A549 (cell line): ENCODE measurements at regions not wholly inside any gene's neighbourhood (a gene's known extent, or its start where the extent isn't known, plus 50 kb on each side); places are given as distances from the start of the nearest gene placed in this dataset.
A peak's percentile ranks its signal among the peaks of the same experiment; 100 is the strongest.

Experiments used
- ATAC-seq, 2 experiments: fragments of 200-7000 bp in 1 of 2; fragments of >200 bp in 1 of 2; cut with Nextera tagmentation in 1 of 2; cut with Tn5 transposase in 1 of 2; 3 replicates each; pipeline versions ENCODE4 v1.8.0 to v1.9.1; 2018 to 2020; ENCODE audit warnings: mild to moderate bottlenecking in 1 of 2, moderate library complexity in 1 of 2
- CTCF ChIA-PET: fragments of 300-600 bp; sonication (Branson Sonifier 250); formaldehyde crosslinking; extraction: SDS; loops from one replicate; lab custom pipeline; 2021; ENCODE audit warnings: antibody characterized with exemption, inconsistent platforms; lab: Yijun Ruan, JAX
- POLR2A ChIA-PET: fragments of 350-600 bp; formaldehyde crosslinking; extraction: SDS; loops from one replicate; lab custom pipeline; 2021; ENCODE audit warnings: antibody characterized with exemption, inconsistent platforms; lab: Yijun Ruan, JAX
- DNase-seq, 2 experiments: peaks; one replicate each; pipeline versions ENCODE4 v3.0.0 to v3.0.0-alpha.2; 2011 to 2016; ENCODE audit warnings: low read depth in 1 of 2, low spot score in 1 of 2
- FAIRE-seq: peaks from 2 replicates; lab custom pipeline; 2011; peaks lifted over from hg19 to GRCh38; lab: Jason Lieb, UNC
- H3K27ac ChIP-seq, 2 experiments: fragments of >200 bp; sonication (Bioruptor Twin); formaldehyde crosslinking; 3 replicates each; pipeline ENCODE4 v1.5.1; 2016 to 2017
- H3K4me1 ChIP-seq: fragments of >200 bp; sonication (Bioruptor Twin); formaldehyde crosslinking; 3 replicates; pipeline ENCODE4 v1.6.1; 2016
- H3K4me2 ChIP-seq: fragments of >200 bp; sonication (Bioruptor Twin); formaldehyde crosslinking; 3 replicates; pipeline ENCODE4 v1.6.1; 2016
- H3K4me3 ChIP-seq: fragments of >200 bp; sonication (Bioruptor Twin); formaldehyde crosslinking; 3 replicates; pipeline ENCODE4 v1.5.1; 2016
- H3K9me3 ChIP-seq: fragments of >200 bp; sonication (Bioruptor Twin); formaldehyde crosslinking; 3 replicates; pipeline ENCODE4 v1.6.1; 2016
- BHLHE40 ChIP-seq: IDR thresholded peaks from 2 replicates; pipeline ENCODE4 v1.6.1; 2012; ENCODE audit warnings: low read depth, low read length, inconsistent platforms
- CBX2 ChIP-seq: fragments of 200-600 bp; sonication (generic); IDR thresholded peaks from 2 replicates; pipeline ENCODE4 v1.6.1; 2016; ENCODE audit warnings: low read depth, mild to moderate bottlenecking, borderline replicate concordance
- CBX8 ChIP-seq: fragments of 200-600 bp; sonication (generic); IDR thresholded peaks from 2 replicates; pipeline ENCODE4 v1.6.1; 2016
- CEBPB ChIP-seq, 2 experiments: fragments of >200 bp in 1 of 2; sonication (Bioruptor Twin) in 1 of 2; formaldehyde crosslinking in 1 of 2; IDR thresholded peaks; 2 replicates each; pipeline ENCODE4 v1.6.1; 2012 to 2016
- CHD2 ChIP-seq: fragments of 150-350 bp; IDR thresholded peaks from 2 replicates; pipeline ENCODE4 v1.6.1; 2014; ENCODE audit warnings: low read length; ENCODE audit not compliant: partially characterized antibody
- CHD4 ChIP-seq: fragments of 200-600 bp; sonication (generic); IDR thresholded peaks from 2 replicates; pipeline ENCODE4 v1.6.1; 2016; ENCODE audit warnings: antibody characterized with exemption, mild to moderate bottlenecking, borderline replicate concordance
- EHF ChIP-seq: fragments of 250-450 bp; sonication (Bioruptor Pico); IDR thresholded peaks from 2 replicates; pipeline ENCODE4 v1.5.0; 2020; ENCODE audit warnings: mild to moderate bottlenecking
- EP300 ChIP-seq, 2 experiments: fragments of >200 bp; sonication (Bioruptor Twin); formaldehyde crosslinking; IDR thresholded peaks; 2 replicates in 1 of 2; 3 replicates in 1 of 2; pipeline ENCODE4 v1.6.1; 2016 to 2017
- FOSB ChIP-seq: fragments of 250-450 bp; sonication (Bioruptor Pico); IDR thresholded peaks from 2 replicates; pipeline ENCODE4 v1.5.0; 2020; ENCODE audit warnings: mild to moderate bottlenecking, moderate library complexity
- FOSL2 ChIP-seq, 2 experiments: fragments of 450-650 bp in 1 of 2; fragments of >200 bp in 1 of 2; sonication (Bioruptor Twin) in 1 of 2; formaldehyde crosslinking; IDR thresholded peaks; 2 replicates each; pipeline versions ENCODE4 v1.5.0 to v1.6.1; 2016 to 2020; ENCODE audit warnings: mild to moderate bottlenecking in 1 of 2, moderate library complexity in 1 of 2
- FOXS1 ChIP-seq: fragments of 250-450 bp; sonication (Bioruptor Pico); IDR thresholded peaks from 2 replicates; pipeline ENCODE4 v1.5.0; 2020; ENCODE audit warnings: mild to moderate bottlenecking, moderate library complexity
- GATA3 ChIP-seq: IDR thresholded peaks from 2 replicates; pipeline ENCODE4 v1.6.1; 2012; ENCODE audit warnings: borderline replicate concordance
- JUNB ChIP-seq: fragments of >200 bp; sonication (Bioruptor Twin); formaldehyde crosslinking; IDR thresholded peaks from 2 replicates; pipeline ENCODE4 v1.6.1; 2016
- KDM1A ChIP-seq: fragments of 200-600 bp; sonication (generic); IDR thresholded peaks from 2 replicates; pipeline ENCODE4 v1.6.1; 2016; ENCODE audit warnings: low read depth, mild to moderate bottlenecking
- KDM5A ChIP-seq: fragments of 200-600 bp; sonication (generic); IDR thresholded peaks from 2 replicates; pipeline ENCODE4 v1.6.1; 2016; ENCODE audit warnings: antibody characterized with exemption, mild to moderate bottlenecking
- MAFK ChIP-seq: fragments of 450-650 bp; IDR thresholded peaks from 2 replicates; pipeline ENCODE4 v1.6.1; 2014; ENCODE audit not compliant: partially characterized antibody
- PHF8 ChIP-seq: fragments of 200-600 bp; sonication (generic); IDR thresholded peaks from 2 replicates; pipeline ENCODE4 v1.6.1; 2016; ENCODE audit warnings: low read depth, mild to moderate bottlenecking, antibody characterized with exemption, moderate library complexity, borderline replicate concordance
- POLR2A ChIP-seq: IDR thresholded peaks from 2 replicates; pipeline ENCODE4 v1.6.1; 2012; ENCODE audit warnings: mild to moderate bottlenecking, low read length
- RAD21 ChIP-seq, 2 experiments: fragments of >200 bp in 1 of 2; sonication (Bioruptor Twin) in 1 of 2; formaldehyde crosslinking in 1 of 2; IDR thresholded peaks in 1 of 2; conservative IDR thresholded peaks in 1 of 2; 2 replicates in 1 of 2; 3 replicates in 1 of 2; pipeline ENCODE4 v1.6.1; 2012 to 2018; ENCODE audit warnings: inconsistent platforms in 1 of 2
- REST ChIP-seq: fragments of 200-600 bp; sonication (generic); IDR thresholded peaks from 2 replicates; pipeline ENCODE4 v1.6.1; 2016; ENCODE audit warnings: antibody characterized with exemption, mild to moderate bottlenecking, moderate library complexity
- SMC3 ChIP-seq: fragments of >200 bp; sonication (Bioruptor Twin); formaldehyde crosslinking; IDR thresholded peaks from 3 replicates; pipeline ENCODE4 v1.6.1; 2018; ENCODE audit warnings: inconsistent platforms
- TFCP2L1 ChIP-seq: fragments of 250-450 bp; sonication (Bioruptor Pico); IDR thresholded peaks from 2 replicates; pipeline ENCODE4 v1.5.0; 2021; ENCODE audit warnings: mild to moderate bottlenecking
- TP53 ChIP-seq: fragments of 250-450 bp; sonication (Bioruptor Pico); IDR thresholded peaks from 2 replicates; pipeline ENCODE4 v1.5.0; 2021; ENCODE audit warnings: mild to moderate bottlenecking, moderate library complexity
- USF2 ChIP-seq: fragments of 450-650 bp; IDR thresholded peaks from 2 replicates; pipeline ENCODE4 v1.6.1; 2014; ENCODE audit warnings: antibody characterized with exemption
- ZSCAN20 ChIP-seq: fragments of 250-450 bp; sonication (Bioruptor Pico); IDR thresholded peaks from 2 replicates; pipeline ENCODE4 v1.8.0; 2022; ENCODE audit warnings: mild to moderate bottlenecking, moderate library complexity
- WGBS: methylation state at CpG from one replicate; pipeline ENCODE4 v1.1.6; 2017; ENCODE audit errors: missing lambda C conversion rate; 5-methylcytosine and 5-hydroxymethylcytosine counted together

GRCh38 chr4:128338634-128339355 is 51.2 kb upstream of the PGRMC2 start:
- Histone ChIP-seq H3K4me1 (peaks cover 20% of the 10 kb centered on the region), H3K9me3 (no peaks in the 10 kb centered on the region), H3K4me3 (no peak overlapping the region), H3K27ac (peak overlapping the region; percentile 43 to 58; a peak in 5 of 6 replicates), H3K4me2 (0 out of 3 replicates have a peak overlapping the region, but pooled peaks have one; percentile 6)
- TF ChIP-seq CBX2 (no peak), ZSCAN20 (CRISPR knock-in tag) (no peak), FOXS1 (no peak), KDM1A (no peak), FOSB (no peak), POLR2A (no peak), KDM5A (no peak), GATA3 (peak; percentile 71; the same call in 1 of the 2 replicates), EP300 (IDR thresholded peaks at IDR 0.05) (no peak), BHLHE40 (no peak), FOSL2 (IDR thresholded peaks at IDR 0.05) (no peak), FOSL2 (CRISPR knock-in tag; IDR thresholded peaks at IDR 0.05) (peak; percentile 16; the same call in 1 of the 2 replicates), CHD4 (no peak), CEBPB (IDR thresholded peaks at IDR 0.05) (no peak), EHF (CRISPR knock-in tag) (no peak)
- CTCF ChIA-PET, result interaction anchor here (2.2 to 2.4 kb wide), 2 partner anchors 11 to 17 kb away, joined by 5 to 8 read pairs; no protein-coding TSS in a partner anchor
- FAIRE-seq (no peak), DNase-seq (peak in 1 of 2 experiments; percentile 31), ATAC-seq (peak in 1 of 2 experiments; percentile 58; a peak in 3 of 6 replicates)
- WGBS, result 77% methylated on average over 4 of the region's 4 CpGs
- POLR2A ChIA-PET, result interaction anchor here (0.8 kb wide), 1 partner anchor 11 kb away, joined by 3 read pairs; no protein-coding TSS in a partner anchor

- POLR2A ChIA-PET, result interaction anchor here (0.8 kb wide), 1 partner anchor 12 kb away, joined by 3 read pairs; no protein-coding TSS in a partner anchor
- TF ChIP-seq KDM1A, result no peak
- TF ChIP-seq MAFK, result no peak
- TF ChIP-seq USF2, result no peak
- TF ChIP-seq SMC3, result no peak
- TF ChIP-seq CHD4, result no peak
- no peak for TF ChIP-seq ZSCAN20 (CRISPR knock-in tag)
- no peak for TF ChIP-seq CBX8
- no peak for TF ChIP-seq TP53 (CRISPR knock-in tag)
- no peak for TF ChIP-seq CHD2
- TF ChIP-seq FOXS1, result no peak
- no peak for TF ChIP-seq REST
- TF ChIP-seq RAD21 (conservative IDR thresholded peaks at IDR 0.05 in 1 of 2, IDR thresholded peaks at IDR 0.05 in 1 of 2), result no peak
- no peak for TF ChIP-seq TFCP2L1 (CRISPR knock-in tag)
- no peak for TF ChIP-seq JUNB
- no peak for TF ChIP-seq PHF8
- DNase-seq, result no peak
- no peak overlapping the region for H3K4me3 ChIP-seq
- H3K9me3 ChIP-seq, result no peaks in the 10 kb centered on the region
- no peak for FAIRE-seq
- CTCF ChIA-PET, result no interaction called here
- WGBS, result 100% methylated on average over 2 of the region's 2 CpGs
- ATAC-seq, result no peak
- H3K4me2 ChIP-seq, result no peak overlapping the region
- peak overlapping the region in 1 of 2 experiments; percentile 22; a peak in 2 of 6 replicates for H3K27ac ChIP-seq
- peaks cover 15% of the 10 kb centered on the region for H3K4me1 ChIP-seq
These were observed 50.2 kb upstream of the PGRMC2 start for GRCh38 chr4:128337863-128338262.
